ENCODE measurements at regions not wholly inside any gene's neighbourhood (a gene's known extent, or its start where the extent isn't known, plus 50 kb on each side); places are given as distances from the start of the nearest gene placed in this dataset.
"Not testable (repeated sequence)": the region's sequence is repeated elsewhere in the genome, so short reads cannot be mapped to it uniquely, and the experiment has no call there.

GRCh38 chr12:131438881-131439280 is 272.0 kb upstream of the SFSWAP start:
- DNase-seq (ENCODE audit: low read depth in 2 of 2) = no peak

- not testable (repeated sequence) for DNase-seq (ENCODE audit: low read depth in 2 of 2)
Measured at GRCh38 chr12:131439752-131440151, 271.1 kb upstream of the SFSWAP start.

DNA sequence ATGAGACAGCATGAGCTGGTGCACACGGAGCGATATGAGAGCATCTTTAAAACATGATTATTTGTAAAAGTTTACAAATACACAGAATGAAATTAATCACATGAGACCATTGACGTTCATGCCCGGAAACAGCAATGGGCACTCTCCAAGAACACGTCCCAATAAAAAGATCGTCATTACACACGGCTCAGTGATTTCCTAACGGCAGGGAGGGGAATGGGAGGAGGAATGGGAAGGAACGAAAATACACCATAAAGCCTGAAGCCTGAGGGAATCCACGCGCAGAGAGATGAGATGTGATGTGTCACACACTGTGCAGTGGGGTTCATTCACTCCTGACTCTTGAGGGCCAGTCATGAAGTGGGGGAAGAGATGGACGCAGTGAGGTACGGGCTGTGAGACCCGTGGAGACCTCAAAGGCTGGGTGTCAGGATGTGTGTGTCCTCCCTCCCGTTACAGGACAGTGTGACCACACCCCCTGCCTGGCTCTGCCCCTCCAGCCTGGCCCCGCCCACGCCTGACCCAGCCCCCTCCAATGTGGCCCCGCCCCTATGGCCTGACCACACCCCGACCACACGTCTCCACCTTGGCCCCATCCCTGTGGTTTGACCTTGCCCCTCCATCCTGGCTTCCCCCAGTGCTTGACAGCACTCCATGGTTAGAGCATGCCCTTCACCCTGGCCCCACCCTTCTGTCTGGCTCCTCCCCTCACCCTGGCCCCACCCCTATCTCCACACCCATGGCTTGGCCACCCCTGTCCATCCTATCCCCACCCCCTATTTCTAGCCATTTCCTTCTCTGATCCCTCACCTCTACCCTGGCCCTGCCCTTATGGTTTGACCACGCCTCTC is 270.5 kb upstream of the SFSWAP start:
- not testable (repeated sequence) for DNase-seq (ENCODE audit: low read depth in 2 of 2)

GRCh38 chr12:131441060-131441396 is 269.9 kb upstream of the SFSWAP start:
- DNase-seq (ENCODE audit: low read depth in 2 of 2) = no peak

GRCh38 chr12:131441638-131442336 is 269.1 kb upstream of the SFSWAP start:
- DNase-seq (ENCODE audit: low read depth in 2 of 2) = no peak

- DNase-seq (ENCODE audit: low read depth in 2 of 2) = no peak
Measured at GRCh38 chr12:131442337-131442918, 268.5 kb upstream of the SFSWAP start.

GRCh38 chr12:131443019-131444000 is 267.6 kb upstream of the SFSWAP start:
- DNase-seq (ENCODE audit: low read depth in 2 of 2) = no peak

GRCh38 chr12:131444220-131445164 is 266.4 kb upstream of the SFSWAP start:
- DNase-seq (ENCODE audit: low read depth in 2 of 2) = no peak

GRCh38 chr12:131445184-131445774 is 265.6 kb upstream of the SFSWAP start:
- DNase-seq (ENCODE audit: low read depth in 2 of 2) = no peak

DNA sequence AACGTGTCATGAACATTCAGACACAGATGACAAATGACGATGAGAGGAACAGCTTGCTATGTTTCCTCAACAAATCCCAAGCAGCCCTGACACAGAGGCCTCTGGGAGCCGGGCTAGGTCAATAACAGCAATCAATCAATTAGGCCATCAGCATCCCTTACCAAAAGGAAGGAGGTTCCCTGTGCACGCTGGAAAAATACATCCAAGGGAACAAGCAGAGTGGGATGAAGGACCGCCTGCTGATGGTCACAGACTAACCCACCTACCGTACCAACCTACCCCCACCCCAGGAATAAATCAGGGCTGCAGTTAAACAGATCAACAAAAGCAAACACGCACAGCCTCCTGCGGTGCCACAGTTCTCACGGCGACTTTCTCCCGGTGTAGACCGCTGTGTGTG is 265.1 kb upstream of the SFSWAP start:
- DNase-seq (ENCODE audit: low read depth in 2 of 2) = no peak

- not testable (repeated sequence) for DNase-seq (ENCODE audit: low read depth in 2 of 2)
Measured at GRCh38 chr12:131447636-131448035, 263.3 kb upstream of the SFSWAP start.

- no peak for DNase-seq (ENCODE audit: low read depth in 2 of 2)
Measured at GRCh38 chr12:131448254-131448795, 262.6 kb upstream of the SFSWAP start.

GRCh38 chr12:131449027-131449426 is 261.9 kb upstream of the SFSWAP start:
- no peak for DNase-seq (ENCODE audit: low read depth in 2 of 2)

- DNase-seq (ENCODE audit: low read depth in 2 of 2) = no peak
Measured at GRCh38 chr12:131452444-131452860, 258.4 kb upstream of the SFSWAP start.

GRCh38 chr12:131454418-131455217 is 256.3 kb upstream of the SFSWAP start:
- DNase-seq (ENCODE audit: low read depth in 2 of 2) = no peak

DNA sequence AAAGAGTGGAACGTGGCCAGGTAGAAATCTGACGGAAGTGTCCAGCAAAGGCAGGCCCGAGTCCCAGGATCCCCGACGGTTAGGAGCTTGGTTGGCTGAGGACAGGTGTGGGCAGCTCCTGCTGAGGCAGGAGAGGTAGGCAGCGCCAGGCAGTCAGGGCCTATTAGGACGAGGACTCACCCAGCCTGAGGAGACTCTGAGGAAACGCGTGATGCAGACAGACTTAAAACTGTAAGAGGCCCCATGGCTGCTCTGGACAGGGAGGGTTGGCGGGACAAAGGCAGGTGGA is 255.7 kb upstream of the SFSWAP start:
- no peak for DNase-seq (ENCODE audit: low read depth in 2 of 2)

GRCh38 chr12:131455581-131456110 is 255.2 kb upstream of the SFSWAP start:
- DNase-seq (ENCODE audit: low read depth in 2 of 2) = no peak

- no peak for DNase-seq (ENCODE audit: low read depth in 2 of 2)
Measured at GRCh38 chr12:131456301-131457027, 254.4 kb upstream of the SFSWAP start.
